ENCODE measurements at regions not wholly inside any gene's neighbourhood (a gene's known extent, or its start where the extent isn't known, plus 50 kb on each side); places are given as distances from the start of the nearest gene placed in this dataset.

DNA sequence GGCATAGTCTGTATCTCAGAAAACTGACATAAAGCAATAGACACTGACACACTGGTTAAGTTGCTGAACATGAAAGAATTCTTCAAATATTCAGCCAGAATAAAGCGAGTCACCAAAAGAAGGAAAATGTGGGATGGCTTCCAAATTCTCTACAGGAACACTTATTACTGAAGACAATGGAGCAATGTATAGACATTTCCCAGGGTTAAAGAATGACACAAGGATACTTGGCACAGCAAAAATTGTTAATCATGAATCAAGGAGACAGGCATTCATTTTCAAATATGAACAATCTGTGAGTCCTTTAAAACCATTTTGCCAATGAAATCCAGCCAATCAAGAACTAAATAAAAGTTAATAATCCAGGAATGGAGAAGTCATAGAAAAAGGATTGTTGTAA is 92.5 kb downstream of the MTX3 start:
- H3K27me3 ChIP-seq (ENCODE audit: insufficient read depth, poor library complexity, severe bottlenecking), result peaks cover 4% of the 10 kb centered on the region
- ATAC-seq (ENCODE audit: low read depth) (no peak), DNase-seq (ENCODE audit: low spot score) (no peak)
- H3K9me3 ChIP-seq (ENCODE audit: severe bottlenecking), result no peaks in the 10 kb centered on the region
- no peak overlapping the region for H3K27ac ChIP-seq (ENCODE audit: poor library complexity, severe bottlenecking)
- H3K4me3 ChIP-seq (ENCODE audit: severe bottlenecking), result no peak overlapping the region
- H3K36me3 ChIP-seq (ENCODE audit: low read depth), result no peaks in the 10 kb centered on the region
- H3K4me1 ChIP-seq (ENCODE audit: insufficient read depth, poor library complexity, severe bottlenecking), result no peaks in the 10 kb centered on the region
- TF ChIP-seq, protein P1, sequence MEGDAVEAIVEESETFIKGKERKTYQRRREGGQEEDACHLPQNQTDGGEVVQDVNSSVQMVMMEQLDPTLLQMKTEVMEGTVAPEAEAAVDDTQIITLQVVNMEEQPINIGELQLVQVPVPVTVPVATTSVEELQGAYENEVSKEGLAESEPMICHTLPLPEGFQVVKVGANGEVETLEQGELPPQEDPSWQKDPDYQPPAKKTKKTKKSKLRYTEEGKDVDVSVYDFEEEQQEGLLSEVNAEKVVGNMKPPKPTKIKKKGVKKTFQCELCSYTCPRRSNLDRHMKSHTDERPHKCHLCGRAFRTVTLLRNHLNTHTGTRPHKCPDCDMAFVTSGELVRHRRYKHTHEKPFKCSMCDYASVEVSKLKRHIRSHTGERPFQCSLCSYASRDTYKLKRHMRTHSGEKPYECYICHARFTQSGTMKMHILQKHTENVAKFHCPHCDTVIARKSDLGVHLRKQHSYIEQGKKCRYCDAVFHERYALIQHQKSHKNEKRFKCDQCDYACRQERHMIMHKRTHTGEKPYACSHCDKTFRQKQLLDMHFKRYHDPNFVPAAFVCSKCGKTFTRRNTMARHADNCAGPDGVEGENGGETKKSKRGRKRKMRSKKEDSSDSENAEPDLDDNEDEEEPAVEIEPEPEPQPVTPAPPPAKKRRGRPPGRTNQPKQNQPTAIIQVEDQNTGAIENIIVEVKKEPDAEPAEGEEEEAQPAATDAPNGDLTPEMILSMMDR (IDR thresholded peaks at IDR 0.05; ENCODE audit: poor library complexity, severe bottlenecking), result no peak

DNA sequence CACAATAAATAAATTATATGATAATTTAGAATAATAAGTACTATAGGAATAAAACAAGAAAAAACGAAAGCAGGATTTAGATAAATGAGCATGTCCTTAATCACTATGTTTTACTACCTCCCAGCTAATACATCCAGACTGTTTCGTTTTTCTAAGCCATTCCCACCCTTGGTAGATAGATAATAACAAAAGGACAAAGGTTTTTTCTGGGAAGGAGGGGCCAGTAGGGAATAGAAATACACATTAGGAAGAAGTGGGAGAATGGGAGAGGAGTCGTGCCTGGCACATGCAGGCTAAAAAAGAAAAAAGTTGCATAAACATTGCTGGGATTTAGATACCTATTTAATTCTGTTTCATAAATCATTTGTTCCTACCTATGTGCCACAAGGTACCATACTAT is 97.1 kb downstream of the MTX3 start:
- peaks cover 4% of the 10 kb centered on the region for H3K27me3 ChIP-seq (ENCODE audit: insufficient read depth, poor library complexity, severe bottlenecking)
- H3K27ac ChIP-seq (ENCODE audit: poor library complexity, severe bottlenecking), result no peak overlapping the region
- DNase-seq (ENCODE audit: low spot score), result no peak
- TF ChIP-seq, protein P1 (IDR thresholded peaks at IDR 0.05; ENCODE audit: poor library complexity, severe bottlenecking), result no peak
- no peak for ATAC-seq (ENCODE audit: low read depth)
- no peaks in the 10 kb centered on the region for H3K4me1 ChIP-seq (ENCODE audit: insufficient read depth, poor library complexity, severe bottlenecking)
- no peaks in the 10 kb centered on the region for H3K36me3 ChIP-seq (ENCODE audit: low read depth)
- no peak overlapping the region for H3K4me3 ChIP-seq (ENCODE audit: severe bottlenecking)
- no peaks in the 10 kb centered on the region for H3K9me3 ChIP-seq (ENCODE audit: severe bottlenecking)

DNA sequence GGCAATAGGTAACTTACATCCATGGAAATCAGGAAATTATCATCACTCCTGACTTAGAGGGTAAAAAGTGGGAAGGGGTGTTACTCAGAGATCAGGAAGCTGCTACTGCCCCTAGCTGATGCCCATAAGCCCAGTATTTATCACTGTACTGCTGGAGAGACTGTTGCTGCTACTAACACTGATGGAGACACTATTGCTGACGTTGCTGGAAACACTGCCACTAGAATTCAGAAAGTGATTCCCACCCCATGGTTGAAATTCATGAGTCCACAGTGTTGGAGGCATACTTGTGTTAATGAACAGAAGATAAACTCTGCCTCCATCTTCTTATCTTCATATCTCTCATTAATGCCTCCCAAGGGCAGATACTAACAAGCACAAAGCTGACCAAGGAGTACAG is 97.6 kb downstream of the MTX3 start:
- no peaks in the 10 kb centered on the region for H3K9me3 ChIP-seq (ENCODE audit: severe bottlenecking)
- DNase-seq (ENCODE audit: low spot score) (no peak), ATAC-seq (ENCODE audit: low read depth) (no peak)
- no peak overlapping the region for H3K4me3 ChIP-seq (ENCODE audit: severe bottlenecking)
- H3K4me1 ChIP-seq (ENCODE audit: insufficient read depth, poor library complexity, severe bottlenecking), result no peaks in the 10 kb centered on the region
- peaks cover 4% of the 10 kb centered on the region for H3K27me3 ChIP-seq (ENCODE audit: insufficient read depth, poor library complexity, severe bottlenecking)
- TF ChIP-seq, protein P1 (IDR thresholded peaks at IDR 0.05; ENCODE audit: poor library complexity, severe bottlenecking), result no peak
- no peak overlapping the region for H3K27ac ChIP-seq (ENCODE audit: poor library complexity, severe bottlenecking)
- H3K36me3 ChIP-seq (ENCODE audit: low read depth), result no peaks in the 10 kb centered on the region

DNA sequence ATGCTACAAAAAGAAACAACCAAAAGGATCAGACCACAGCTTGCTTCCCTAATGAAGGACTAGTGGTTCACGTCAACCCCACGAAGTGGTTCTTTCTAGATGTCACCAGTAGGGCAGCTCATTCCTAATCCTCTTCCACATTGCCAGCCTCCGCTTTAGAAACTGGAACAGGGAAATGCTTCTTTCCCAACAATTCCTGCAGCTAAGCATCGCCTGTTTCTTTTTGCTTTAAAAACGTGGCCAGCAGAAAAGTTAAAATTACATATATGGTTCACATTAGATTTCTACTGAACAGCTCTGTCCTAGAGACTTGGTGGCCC is 100.2 kb downstream of the MTX3 start:
- ATAC-seq (ENCODE audit: low read depth) (no peak), DNase-seq (ENCODE audit: low spot score) (no peak)
- TF ChIP-seq, protein P1 (IDR thresholded peaks at IDR 0.05; ENCODE audit: poor library complexity, severe bottlenecking), result no peak
- H3K4me1 ChIP-seq (ENCODE audit: insufficient read depth, poor library complexity, severe bottlenecking), result no peaks in the 10 kb centered on the region
- no peak overlapping the region for H3K4me3 ChIP-seq (ENCODE audit: severe bottlenecking)
- no peaks in the 10 kb centered on the region for H3K9me3 ChIP-seq (ENCODE audit: severe bottlenecking)
- no peaks in the 10 kb centered on the region for H3K27me3 ChIP-seq (ENCODE audit: insufficient read depth, poor library complexity, severe bottlenecking)
- no peak overlapping the region for H3K27ac ChIP-seq (ENCODE audit: poor library complexity, severe bottlenecking)
- H3K36me3 ChIP-seq (ENCODE audit: low read depth), result no peaks in the 10 kb centered on the region

DNA sequence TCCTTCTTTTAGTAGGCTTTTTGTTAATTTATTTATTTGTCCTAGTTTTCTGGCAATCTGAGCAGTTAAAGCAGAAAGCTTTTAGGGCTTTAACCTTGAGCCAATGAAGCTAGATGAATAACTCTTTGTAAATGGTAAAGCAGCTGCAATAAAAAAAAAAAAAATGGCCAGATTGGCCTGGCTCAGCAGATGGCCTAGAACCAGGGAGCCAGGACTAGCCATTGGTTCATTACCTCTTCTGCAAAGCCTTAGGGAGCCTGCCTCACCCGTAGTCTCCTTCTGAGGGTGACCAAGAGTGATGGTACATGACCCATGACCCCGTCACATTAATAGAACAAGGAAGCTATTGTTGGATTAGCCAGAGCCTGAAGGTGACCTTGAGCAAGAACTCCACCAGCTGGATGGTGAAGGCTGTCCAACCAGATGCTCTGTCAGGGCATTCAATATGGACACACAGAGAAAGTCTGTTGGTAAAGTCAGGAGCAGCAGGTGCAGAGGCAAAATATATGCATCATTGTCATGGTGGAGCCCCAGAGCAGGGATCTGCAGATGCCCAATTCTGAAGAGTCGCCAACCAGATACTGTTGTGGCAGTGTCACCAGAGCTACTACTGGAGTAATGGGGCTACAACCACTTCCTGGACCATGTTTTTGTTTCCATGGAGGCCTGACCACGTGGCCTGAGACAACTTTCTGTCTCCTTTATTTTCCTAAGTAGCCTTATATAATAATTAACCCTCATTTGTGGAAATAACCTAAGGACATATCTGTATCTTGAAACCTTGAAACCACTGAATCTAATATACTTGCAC is 100.7 kb downstream of the MTX3 start:
- Histone ChIP-seq H3K36me3 (ENCODE audit: low read depth) (no peaks in the 10 kb centered on the region), H3K9me3 (ENCODE audit: severe bottlenecking) (no peaks in the 10 kb centered on the region), H3K27me3 (ENCODE audit: insufficient read depth, poor library complexity, severe bottlenecking) (no peaks in the 10 kb centered on the region), H3K4me1 (ENCODE audit: insufficient read depth, poor library complexity, severe bottlenecking) (no peaks in the 10 kb centered on the region), H3K27ac (ENCODE audit: poor library complexity, severe bottlenecking) (no peak overlapping the region), H3K4me3 (ENCODE audit: severe bottlenecking) (no peak overlapping the region)
- TF ChIP-seq, protein P1 (IDR thresholded peaks at IDR 0.05; ENCODE audit: poor library complexity, severe bottlenecking), result no peak
- no peak for ATAC-seq (ENCODE audit: low read depth)
- DNase-seq (ENCODE audit: low spot score), result no peak
